OCI-M2 (cell line): ENCODE measurements at regions not wholly inside any gene's neighbourhood (a gene's known extent, or its start where the extent isn't known, plus 50 kb on each side); places are given as distances from the start of the nearest gene placed in this dataset.
"Not testable (repeated sequence)": the region's sequence is repeated elsewhere in the genome, so short reads cannot be mapped to it uniquely, and the experiment has no call there.

ENCODE experiments used
- DNase-seq: peaks from one replicate; lab custom pipeline; 2025; ENCODE audit not compliant: unreplicated experiment; lab: John Stamatoyannopoulos, UW

DNA sequence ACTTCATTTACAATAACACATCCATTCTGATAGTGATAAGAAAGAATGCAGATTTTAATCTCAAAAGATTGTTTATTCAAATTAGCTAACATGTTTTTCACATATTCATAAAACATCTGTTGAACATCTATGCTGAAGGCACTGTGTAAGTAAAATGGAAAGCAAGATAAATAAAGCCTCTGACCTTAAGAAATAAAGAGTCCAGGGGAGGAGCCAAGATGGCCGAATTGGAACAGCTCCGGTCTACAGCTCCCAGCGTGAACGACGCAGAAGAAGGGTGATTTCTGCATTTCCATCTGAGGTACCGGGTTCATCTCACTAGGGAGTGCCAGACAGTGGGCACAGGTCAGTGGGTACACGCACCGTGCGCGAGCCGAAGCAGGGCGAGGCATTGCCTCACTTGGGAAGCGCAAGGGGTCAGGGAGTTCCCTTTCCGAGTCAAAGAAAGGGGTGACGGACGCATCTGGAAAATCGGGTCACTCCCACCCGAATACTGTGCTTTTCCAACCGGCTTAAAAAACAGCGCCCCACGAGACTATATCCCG lies 336.5 kb downstream of the CETN3 start:
- not testable (repeated sequence) for DNase-seq

DNA sequence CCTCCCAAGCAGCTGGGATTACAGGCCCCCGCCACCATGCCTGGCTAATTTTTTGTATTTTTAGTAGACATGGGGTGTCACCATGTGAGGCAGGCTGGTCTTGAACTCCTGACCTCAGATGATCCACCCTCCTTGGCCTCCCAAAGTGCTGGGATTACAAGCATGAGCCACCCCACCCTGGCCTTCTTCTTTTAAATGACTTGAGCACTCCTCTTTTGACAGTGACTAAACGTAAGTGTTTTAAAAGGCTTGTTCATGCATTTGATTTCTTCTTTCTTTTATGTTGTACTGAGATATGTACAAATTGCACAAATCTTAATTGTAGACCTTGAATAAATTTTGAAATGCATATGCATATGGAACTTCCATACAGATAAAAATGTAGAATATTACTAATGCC lies 337.9 kb downstream of the CETN3 start:
- no peak for DNase-seq

DNA sequence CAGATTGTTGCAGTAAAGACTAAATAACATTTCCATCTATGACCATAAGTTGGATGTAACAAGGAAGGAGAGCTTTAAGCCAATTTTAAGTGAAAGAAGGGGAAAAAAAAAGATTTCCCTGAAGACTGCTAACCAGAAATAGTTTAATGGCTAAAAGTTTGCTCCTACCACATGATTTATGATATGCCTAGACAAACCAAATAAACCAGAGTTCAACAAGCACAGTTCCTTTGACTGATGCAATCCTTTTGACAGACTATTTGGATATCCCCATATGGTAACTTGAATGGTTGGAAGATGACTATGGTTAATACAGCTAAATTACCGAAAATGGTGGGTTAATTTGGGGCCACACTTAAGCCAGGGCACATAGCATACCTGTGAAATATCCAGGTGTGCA lies 338.5 kb downstream of the CETN3 start:
- DNase-seq: no peak

DNA sequence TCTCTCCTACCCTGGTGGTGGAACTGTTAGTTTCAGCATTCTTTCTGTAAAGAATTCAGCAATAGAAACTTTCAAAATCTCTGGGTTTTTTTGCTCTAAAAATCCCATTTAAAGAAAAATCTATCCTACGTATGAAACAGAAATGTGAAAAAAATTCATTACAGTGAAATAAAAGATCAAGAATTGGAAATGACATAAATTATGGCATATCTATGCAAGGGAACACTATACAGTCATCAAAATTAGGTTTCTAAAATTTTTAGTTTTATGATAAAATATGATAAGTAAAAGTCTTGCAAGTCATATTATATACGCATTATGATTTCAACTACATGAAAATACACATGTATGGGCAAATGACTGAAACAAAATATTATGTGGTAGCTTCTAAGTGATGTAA lies 342.6 kb downstream of the CETN3 start:
- DNase-seq: no peak

DNA sequence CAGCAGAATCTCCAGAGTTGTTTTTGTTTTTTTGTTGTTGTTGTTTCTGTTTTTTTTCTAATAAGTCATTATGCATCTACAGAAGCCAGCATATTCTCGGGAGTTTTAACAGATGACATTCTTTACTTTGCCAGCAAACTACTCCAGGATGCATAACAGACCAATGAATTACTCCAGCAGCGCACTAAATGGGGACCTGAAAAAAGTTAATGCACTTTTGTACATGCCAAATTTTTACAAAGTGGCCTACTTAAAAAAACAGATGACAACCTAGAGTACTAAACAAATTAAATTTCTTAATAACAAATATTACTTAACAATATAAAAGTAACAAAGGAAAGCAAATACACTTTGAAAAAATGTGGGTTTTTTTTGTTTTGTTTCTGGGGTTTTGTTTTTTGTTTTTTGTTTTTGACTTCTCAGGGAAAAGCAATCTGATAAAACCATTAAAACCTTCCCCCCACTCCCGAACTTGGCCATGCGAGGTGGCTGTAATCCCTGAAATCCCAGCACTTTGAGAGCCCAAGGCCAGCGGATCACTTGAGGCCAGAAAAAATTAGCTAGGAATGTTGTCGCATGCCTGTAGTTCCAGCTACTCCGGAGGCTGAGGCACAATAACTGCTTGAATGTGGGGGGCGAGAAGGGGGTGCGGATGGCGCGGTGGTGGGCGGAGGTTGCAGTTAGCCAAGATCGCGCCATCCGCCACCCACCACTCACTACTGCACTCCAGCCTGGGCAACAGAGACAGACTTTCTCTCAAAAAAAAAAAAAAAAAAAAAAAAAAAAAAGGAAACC lies 352.4 kb downstream of the CETN3 start:
- no peak for DNase-seq

DNA sequence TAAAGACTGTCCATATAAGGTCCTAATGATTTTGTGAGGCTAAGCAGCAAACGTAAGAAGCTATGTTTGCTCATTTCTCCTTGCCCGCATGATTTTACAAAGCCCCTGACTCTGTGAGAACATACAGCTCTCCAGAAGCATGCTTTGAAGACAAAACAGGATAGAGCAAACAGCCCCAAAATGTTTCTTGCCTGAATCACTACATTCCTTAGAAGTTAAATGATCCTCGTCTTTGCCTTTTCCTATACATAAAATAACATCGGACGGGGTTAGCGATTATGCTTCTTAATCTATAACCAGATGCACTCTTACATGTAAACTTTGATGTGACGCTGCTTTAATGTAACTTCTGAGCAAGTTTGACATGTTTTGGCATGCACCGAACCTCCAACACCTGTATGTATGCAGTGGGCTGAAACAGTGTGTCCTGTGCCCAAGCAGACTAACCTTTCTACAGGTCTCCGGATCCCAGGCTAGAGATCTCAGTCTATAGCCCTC lies 353.7 kb downstream of the CETN3 start:
- DNase-seq: no peak

DNA sequence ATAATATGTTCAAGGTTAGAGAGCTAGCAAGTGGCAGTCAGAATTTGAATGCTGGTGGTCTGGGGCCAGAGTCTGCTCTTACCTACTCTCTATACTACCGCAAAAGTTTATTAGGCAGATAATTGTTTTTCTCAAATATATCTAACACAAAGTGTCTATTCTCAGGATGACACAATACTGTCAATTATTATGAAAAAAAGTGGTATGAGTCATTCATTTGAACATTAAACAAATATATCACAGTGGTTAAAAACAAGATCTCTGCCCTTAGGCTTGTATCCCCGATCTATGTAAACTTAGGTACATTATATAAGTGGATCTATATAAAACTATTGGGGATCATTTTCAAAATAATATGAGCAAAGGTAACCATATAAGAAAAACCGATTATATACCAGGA lies 354.9 kb downstream of the CETN3 start:
- no peak for DNase-seq

DNA sequence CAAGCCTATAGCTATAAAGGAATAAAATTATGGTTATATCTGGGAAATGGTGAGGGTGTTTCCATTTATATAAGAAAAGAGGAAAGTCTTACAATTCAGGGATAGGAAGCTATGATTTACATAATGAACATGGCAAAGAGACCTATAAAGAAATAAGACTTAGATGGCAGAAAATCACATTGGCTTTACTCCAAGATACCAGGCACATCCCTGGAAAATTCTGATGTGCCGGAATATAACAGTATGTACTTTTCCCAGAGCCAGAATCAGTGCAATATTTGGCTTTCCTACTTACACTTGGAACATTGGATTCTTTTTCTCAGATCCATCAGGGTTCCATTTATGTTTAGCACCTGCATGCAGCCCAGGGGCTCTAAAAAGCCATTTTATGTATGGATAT lies 357.8 kb downstream of the CETN3 start:
- no peak for DNase-seq

DNA sequence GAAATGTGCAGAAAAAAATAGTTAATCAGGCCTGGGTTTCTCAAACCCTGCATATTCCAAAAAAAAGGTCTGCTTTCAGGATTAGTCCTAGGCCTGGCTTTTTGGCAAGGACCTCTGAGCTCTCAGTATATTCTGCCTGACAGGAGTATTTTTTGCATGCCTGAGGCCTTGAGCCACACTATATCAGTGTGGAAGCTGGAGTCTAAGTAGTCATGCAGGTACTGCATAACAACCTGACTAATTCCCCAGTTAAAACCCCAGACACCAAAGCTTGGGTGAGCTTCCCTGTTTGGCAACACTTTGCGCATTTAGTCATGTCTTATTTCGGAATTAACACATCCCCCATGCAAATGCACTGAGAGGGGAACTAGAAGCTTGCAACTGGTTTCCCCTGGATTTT lies 359.5 kb downstream of the CETN3 start:
- DNase-seq: no peak

DNA sequence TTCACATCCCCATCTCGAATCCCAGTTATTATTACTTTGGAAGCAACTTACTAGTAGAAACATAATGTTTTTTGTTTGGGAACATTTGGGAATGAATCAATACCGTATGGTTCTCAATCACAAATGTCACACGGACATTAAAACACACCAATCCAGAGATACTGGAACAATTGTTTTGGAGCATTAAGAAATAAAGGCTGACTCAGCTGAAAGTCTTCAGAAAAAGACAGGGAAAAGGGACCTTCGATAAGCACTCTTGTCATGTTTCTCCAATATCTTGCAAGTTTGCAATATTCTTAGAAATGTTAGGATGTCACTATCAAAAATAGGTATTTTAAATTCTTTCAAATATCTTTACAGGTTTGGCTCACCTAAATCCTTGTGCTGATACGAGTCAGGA lies 362.4 kb downstream of the CETN3 start:
- DNase-seq: no peak

DNA sequence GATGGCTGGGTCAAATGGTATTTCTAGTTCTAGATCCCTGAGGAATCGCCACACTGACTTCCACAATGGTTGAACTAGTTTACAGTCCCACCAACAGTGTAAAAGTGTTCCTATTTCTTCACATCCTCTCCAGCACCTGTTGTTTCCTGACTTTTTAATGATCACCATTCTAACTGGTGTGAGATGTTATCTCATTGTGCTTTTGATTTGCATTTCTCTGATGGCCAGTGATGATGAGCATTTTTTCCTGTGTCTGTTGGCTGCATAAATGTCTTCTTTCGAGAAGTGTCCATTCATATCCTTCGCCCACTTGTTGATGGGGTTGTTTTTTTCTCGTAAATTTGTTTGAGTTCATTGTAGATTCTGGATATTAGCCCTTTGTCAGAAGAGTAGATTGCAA lies 369.5 kb downstream of the CETN3 start:
- not testable (repeated sequence) for DNase-seq

DNA sequence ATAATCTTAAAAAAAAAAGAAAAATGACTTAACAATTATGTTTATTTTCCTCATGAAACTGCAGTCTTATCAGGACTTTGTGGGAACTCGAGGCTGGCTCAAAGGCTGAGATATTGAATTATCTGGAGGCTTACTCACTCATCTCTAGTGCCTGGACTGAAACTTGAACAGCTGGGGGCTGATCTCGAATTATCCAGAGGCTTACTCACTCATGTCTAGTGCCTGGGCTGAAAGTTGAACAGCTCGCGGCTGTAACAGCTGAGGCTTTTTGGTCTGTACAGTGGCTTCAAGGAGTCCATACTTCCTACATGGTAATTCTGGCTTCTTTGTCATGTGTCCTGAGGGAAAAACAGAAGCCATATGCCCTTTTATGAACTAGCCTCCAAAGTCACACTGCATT lies 371.9 kb downstream of the CETN3 start:
- DNase-seq: no peak

DNA sequence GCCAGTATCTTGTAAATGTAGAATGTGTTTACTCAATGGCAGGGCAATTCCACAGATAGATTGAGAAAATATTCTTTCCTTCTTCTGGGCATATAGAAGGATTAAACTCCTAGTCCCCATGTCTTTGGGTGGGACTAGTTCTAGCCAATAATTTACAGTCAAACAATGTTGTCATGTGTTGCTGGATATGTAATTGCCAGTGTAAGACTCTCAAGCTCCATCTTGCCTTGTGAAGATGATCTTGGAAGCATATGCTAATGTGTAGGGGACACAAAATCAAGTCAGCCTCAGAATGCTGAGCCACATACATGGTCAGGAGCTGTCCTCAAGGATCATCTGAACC lies 386.9 kb downstream of the CETN3 start:
- DNase-seq: no peak

DNA sequence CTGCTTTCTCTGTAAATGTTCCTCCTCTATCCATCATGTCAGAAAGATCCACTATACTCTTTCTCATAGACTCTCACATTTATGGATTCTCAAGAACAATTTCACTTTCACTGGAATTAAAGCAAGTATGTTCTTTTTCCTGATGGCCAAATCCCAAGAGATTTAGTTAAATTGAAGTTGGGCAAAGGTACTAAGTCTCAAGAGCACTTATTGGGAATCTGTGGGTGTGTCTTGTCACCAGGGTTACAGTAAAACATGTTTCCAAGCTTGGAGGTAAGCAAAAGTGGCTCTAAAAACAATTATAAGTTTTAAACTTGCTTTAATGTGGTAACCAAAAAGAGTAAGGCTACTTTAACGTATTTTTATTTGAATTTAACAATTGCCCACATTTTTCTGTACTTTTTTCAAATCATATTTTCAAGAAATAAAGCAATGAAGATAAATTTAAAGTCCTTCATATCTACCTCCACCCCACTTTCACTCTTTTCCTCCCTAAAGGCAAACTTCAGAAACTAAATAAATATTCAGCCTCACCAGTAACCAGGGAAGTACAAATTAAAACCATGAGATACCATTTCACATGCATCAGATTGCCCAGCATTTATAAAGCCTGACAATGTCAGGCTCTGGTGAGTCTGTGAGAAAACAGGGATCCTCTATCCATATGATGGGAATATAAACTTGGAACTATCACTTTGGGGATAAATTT lies 387.4 kb downstream of the CETN3 start:
- DNase-seq: no peak

DNA sequence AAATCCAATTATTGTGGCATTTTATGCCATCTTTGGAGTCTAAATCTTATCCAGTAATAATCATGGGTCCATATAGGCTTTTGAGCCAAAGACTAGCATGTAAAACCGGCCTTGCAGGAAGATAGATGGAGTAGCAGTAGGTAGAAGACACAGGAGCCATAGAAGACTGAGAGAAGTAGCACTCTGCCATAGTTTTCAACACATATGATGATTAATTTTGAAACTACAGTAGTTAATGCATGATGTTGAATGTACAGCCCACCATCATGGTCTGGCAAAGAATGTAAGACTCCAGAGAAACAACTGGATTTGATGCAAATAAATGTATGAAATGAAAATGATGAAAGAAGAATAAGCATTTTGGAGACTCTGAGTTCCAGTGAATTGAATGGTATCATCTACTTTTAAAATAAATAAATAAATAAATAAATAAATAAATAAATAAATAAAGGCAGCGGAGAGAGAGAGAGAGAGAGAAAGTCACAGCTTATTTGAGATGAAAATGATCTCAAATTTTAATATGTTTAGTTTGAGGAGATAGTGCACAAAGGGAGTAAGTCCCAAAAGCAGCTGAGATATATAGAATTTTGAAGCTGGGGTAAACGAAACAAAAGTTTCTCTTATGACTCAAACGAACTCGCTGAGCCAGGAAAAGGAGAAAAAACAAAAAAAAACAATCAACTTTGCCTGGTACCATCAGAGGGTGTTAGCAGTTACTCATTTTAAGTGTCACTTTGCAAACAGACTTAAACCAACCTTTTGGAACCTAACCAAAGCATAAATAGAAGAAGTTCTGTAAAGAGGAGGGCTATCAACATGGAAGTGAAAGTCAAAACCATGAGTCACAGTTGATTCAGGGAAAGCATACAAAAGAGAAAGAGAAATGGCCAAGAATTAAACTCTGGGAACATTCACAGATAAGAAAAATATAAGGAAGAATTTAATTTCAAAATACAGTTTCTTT lies 388.7 kb downstream of the CETN3 start:
- DNase-seq: no peak

DNA sequence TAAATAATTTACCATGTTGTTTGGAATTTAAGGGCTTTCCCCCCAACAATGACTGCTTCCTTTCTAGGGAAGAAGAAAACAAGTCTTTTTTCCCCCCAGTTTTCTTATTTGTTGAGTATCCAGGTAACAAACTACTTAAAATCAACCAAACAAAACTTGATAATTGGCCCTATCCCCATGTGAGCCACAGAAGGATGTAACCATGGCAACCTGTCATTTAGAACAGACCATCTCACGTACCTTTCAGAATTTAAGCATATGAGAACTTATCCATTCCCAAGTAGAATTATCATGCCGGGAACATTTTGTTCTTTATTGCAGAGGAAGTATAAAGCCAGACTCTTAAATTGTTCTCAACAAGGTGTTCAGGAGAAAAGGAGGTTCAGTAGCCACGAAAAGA lies 392.3 kb downstream of the CETN3 start:
- no peak for DNase-seq

DNA sequence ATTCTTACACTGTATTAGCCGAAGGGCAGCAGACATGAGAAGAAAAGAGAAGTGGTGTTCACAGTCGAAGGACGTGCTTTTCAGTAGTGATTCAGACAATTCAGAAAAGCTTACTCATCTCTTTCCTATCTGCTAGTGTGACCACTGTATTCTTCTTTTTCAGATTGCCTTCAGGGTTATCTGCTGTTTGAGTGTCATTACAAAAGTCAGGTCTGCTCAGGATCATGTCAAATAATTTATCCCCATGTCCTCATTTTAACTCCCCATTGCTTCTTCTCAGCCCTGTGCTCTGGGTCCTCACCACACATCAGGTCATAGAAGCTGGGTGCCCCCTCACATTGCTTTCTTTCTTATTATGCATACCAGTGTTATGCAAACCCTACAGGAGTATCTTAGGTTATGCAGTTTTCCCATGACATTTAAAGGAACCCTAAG lies 394.0 kb downstream of the CETN3 start:
- no peak for DNase-seq

DNA sequence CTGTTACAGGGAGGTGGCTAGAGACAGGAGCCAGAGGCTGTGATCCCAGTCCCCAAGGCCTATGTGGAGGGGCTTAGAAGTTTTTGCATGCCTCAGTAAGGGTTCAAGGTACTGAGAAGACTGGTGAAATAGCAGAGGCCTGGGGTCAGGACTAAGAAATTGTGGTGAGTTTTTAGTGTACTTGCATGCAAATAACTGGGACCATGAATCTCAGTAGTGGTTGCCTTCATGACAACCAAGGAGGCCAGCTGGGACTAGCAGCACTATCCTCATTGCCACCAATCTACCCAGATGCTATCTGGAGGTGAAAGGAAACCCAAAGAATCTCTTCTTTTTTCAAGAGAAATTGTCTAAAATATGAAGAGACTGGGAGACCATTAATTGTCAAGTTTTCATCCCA lies 395.1 kb downstream of the CETN3 start:
- no peak for DNase-seq

DNA sequence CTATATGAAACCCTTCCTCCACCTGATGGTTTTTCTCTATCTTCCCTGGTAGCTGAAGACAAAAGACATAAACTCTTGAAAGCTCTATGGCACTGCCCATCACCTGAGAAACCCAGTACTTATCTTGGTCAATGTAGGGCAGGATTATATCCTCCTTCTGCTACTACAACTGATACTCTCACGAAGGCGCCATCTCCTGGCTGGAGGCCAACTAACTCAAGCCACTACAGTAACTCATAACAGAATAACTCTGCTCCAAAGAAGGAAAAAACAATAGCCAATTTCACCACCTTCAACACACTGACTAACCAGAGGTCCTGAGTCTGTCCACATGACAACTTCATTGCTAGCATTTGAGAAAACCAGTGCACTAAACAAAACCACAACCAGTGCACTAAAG lies 409.2 kb downstream of the CETN3 start:
- DNase-seq: no peak

DNA sequence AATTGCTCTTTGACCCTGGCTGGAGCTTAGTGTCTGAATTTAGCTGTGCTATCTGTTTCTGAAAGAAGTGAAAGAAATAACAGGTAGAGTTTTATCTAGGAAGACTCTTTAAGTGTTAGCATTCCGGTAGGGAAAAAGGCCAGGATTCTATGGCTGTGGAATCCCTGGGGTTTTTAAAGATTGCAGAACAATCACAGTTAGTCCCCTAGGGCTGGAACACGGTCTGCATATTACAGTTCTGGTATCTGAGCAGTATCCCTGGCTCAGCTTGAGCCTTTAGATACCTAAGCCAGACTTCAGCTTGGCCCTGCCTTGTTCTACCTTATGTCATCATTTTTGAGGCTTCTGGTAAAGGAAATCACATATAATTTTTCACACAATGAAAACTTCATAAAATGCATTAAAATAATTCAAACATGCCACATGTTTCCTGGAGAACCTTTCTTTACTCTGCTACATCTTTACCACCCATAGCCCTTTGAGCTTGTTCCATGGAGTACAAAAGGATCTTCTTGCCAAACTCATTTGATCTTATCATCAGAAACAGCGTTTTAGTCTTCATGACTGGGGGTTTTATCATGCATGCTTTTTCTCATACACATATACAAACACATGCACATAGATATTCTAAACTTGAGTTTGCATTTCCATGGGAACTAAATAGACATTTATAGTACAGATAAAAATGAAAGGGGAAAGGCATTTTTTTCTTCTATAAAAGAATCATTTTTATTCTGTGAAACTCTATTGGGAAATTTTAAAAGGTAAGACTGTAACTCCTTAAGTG lies 410.8 kb downstream of the CETN3 start:
- no peak for DNase-seq
